Neuronal stem cell (in vitro differentiated cells): ENCODE measurements at regions not wholly inside any gene's neighbourhood (a gene's known extent, or its start where the extent isn't known, plus 50 kb on each side); places are given as distances from the start of the nearest gene placed in this dataset.
A peak's percentile ranks its signal among the peaks of the same experiment; 100 is the strongest.
"Not testable (repeated sequence)": the region's sequence is repeated elsewhere in the genome, so short reads cannot be mapped to it uniquely, and the experiment has no call there.

Experiments
- DNase-seq: peaks from one replicate; pipeline ENCODE4 v3.0.0-alpha.2; 2013; ENCODE audit warnings: low spot score
- H2AFZ ChIP-seq: one replicate; pipeline ENCODE4 v1.6.1; 2013; ENCODE audit warnings: mild to moderate bottlenecking, low read length, inconsistent platforms
- H2AK5ac ChIP-seq: 2 replicates; pipeline ENCODE4 v1.6.1; 2013; ENCODE audit warnings: low read depth, mild to moderate bottlenecking, inconsistent platforms, low read length, moderate library complexity, mixed read lengths
- H2BK120ac ChIP-seq: 2 replicates; pipeline ENCODE4 v1.6.1; 2013; ENCODE audit warnings: low read depth, mild to moderate bottlenecking, inconsistent platforms, low read length, moderate library complexity, mixed read lengths
- H2BK12ac ChIP-seq: one replicate; pipeline ENCODE4 v1.6.1; 2013; ENCODE audit warnings: low read length, inconsistent platforms
- H2BK15ac ChIP-seq: 2 replicates; pipeline ENCODE4 v1.6.1; 2013; ENCODE audit warnings: mild to moderate bottlenecking, low read length, inconsistent platforms, mixed read lengths
- H2BK5ac ChIP-seq: one replicate; pipeline ENCODE4 v1.6.1; 2013; ENCODE audit warnings: inconsistent platforms, mild to moderate bottlenecking, low read length, moderate library complexity
- H3K14ac ChIP-seq: one replicate; pipeline ENCODE4 v1.6.1; 2013; ENCODE audit warnings: low read length, inconsistent platforms
- H3K18ac ChIP-seq: 2 replicates; pipeline ENCODE4 v1.6.1; 2013; ENCODE audit warnings: low read length, inconsistent platforms
- H3K23ac ChIP-seq: 2 replicates; pipeline ENCODE4 v1.6.1; 2013; ENCODE audit warnings: low read depth, mild to moderate bottlenecking, mixed read lengths, low read length, inconsistent platforms; ENCODE audit not compliant: poor library complexity
- H3K27ac ChIP-seq: replicated peaks from 3 replicates; pipeline ENCODE4 v1.5.1; 2013; ENCODE audit warnings: low read length, inconsistent platforms
- H3K27me3 ChIP-seq, 3 experiments: 2 replicates each; pipeline ENCODE4 v1.6.1; 2013; ENCODE audit warnings: low read length in 3 of 3, mild to moderate bottlenecking in 2 of 3, inconsistent platforms in 1 of 3, low read depth in 1 of 3, mixed read lengths in 1 of 3, moderate library complexity in 1 of 3; ENCODE audit not compliant: control insufficient read depth in 3 of 3, insufficient read depth in 3 of 3
- H3K36me3 ChIP-seq, 2 donors: replicated peaks in 1 of 2; 2 replicates each; pipeline ENCODE4 v1.6.1; 2013; ENCODE audit warnings: low read length in 2 of 2; ENCODE audit not compliant: control insufficient read depth in 2 of 2, insufficient read depth in 2 of 2
- H3K4ac ChIP-seq: 2 replicates; pipeline ENCODE4 v1.6.1; 2013; ENCODE audit warnings: inconsistent platforms, mild to moderate bottlenecking, low read length, moderate library complexity
- H3K4me1 ChIP-seq, 2 donors: 1 replicate in 1 of 2; 2 replicates in 1 of 2; pipeline ENCODE4 v1.6.1; 2013; ENCODE audit warnings: low read length in 2 of 2, low read depth in 1 of 2; ENCODE audit not compliant: control insufficient read depth in 2 of 2, insufficient read depth in 1 of 2
- H3K4me2 ChIP-seq: one replicate; pipeline ENCODE4 v1.6.1; 2013; ENCODE audit warnings: mild to moderate bottlenecking, low read length, inconsistent platforms; ENCODE audit not compliant: insufficient read depth, poor library complexity, severe bottlenecking
- H3K4me3 ChIP-seq, 2 donors: 2 replicates each; pipeline ENCODE4 v1.5.1; 2013; ENCODE audit warnings: low read length in 2 of 2, mild to moderate bottlenecking in 2 of 2, inconsistent platforms in 1 of 2, moderate library complexity in 1 of 2
- H3K79me1 ChIP-seq: one replicate; pipeline ENCODE4 v1.6.1; 2013; ENCODE audit warnings: low read depth, mild to moderate bottlenecking, inconsistent platforms, low read length, moderate library complexity
- H3K9ac ChIP-seq: one replicate; pipeline ENCODE4 v1.6.1; 2013; ENCODE audit warnings: mild to moderate bottlenecking, low read depth, low read length, inconsistent platforms; ENCODE audit not compliant: poor library complexity
- H3K9me3 ChIP-seq, 2 donors: replicated peaks in 1 of 2; 2 replicates each; pipeline versions ENCODE3 to v1.6.1; 2013; ENCODE audit warnings: low read length in 2 of 2, mild to moderate bottlenecking in 2 of 2, inconsistent platforms in 1 of 2, low read depth in 1 of 2, mixed read lengths in 1 of 2, moderate library complexity in 1 of 2; ENCODE audit not compliant: control insufficient read depth in 2 of 2, insufficient read depth in 1 of 2
- H4K8ac ChIP-seq: one replicate; pipeline ENCODE4 v1.6.1; 2013; ENCODE audit warnings: low read depth, mild to moderate bottlenecking, inconsistent platforms, low read length, moderate library complexity
- H4K91ac ChIP-seq: one replicate; pipeline ENCODE4 v1.6.1; 2013; ENCODE audit warnings: low read length, low read depth, mild to moderate bottlenecking, inconsistent platforms; ENCODE audit not compliant: poor library complexity
- WGBS, 2 donors: extraction: QIAGEN DNeasy Blood & Tissue Kit; methylation state at CpG; one replicate each; pipeline ENCODE4 v1.1.7; 2013; ENCODE audit warnings: missing lambda C conversion rate in 2 of 2, mixed read lengths in 1 of 2; ENCODE audit not compliant: insufficient read length in 2 of 2, insufficient replicate concordance in 1 of 2; ENCODE audit errors: extremely low coverage in 2 of 2; 5-methylcytosine and 5-hydroxymethylcytosine counted together

- no peak overlapping the region for H3K18ac ChIP-seq
- H3K27me3 ChIP-seq: no peaks in the 10 kb centered on the region
- no peak overlapping the region for H3K4me2 ChIP-seq
- no peak overlapping the region for H2BK12ac ChIP-seq
- no peak overlapping the region for H3K27ac ChIP-seq
- H2BK5ac ChIP-seq: no peak overlapping the region
- no peaks in the 10 kb centered on the region for H3K79me1 ChIP-seq
- H3K4ac ChIP-seq: no peak overlapping the region
- H2BK120ac ChIP-seq: no peak overlapping the region
- no peak overlapping the region for H2AK5ac ChIP-seq
- no peak overlapping the region for H4K8ac ChIP-seq
- H2BK15ac ChIP-seq: no peak overlapping the region
- H3K4me1 ChIP-seq: peaks cover 0 to 2% of the 10 kb centered on the region in 2 donors
- H3K9me3 ChIP-seq: no peaks in the 10 kb centered on the region
- H3K4me3 ChIP-seq: no peak overlapping the region
- DNase-seq: no peak
- H3K23ac ChIP-seq: no peak overlapping the region
- no peak overlapping the region for H3K9ac ChIP-seq
- H3K36me3 ChIP-seq: no peaks in the 10 kb centered on the region
- no CpG with 5 or more reads among the region's 1 CpG for WGBS, 2 donors
- no peak overlapping the region for H3K14ac ChIP-seq
- H4K91ac ChIP-seq: no peak overlapping the region
- no peak overlapping the region for H2AFZ ChIP-seq
Measured at GRCh38 chr5:121055586-121055985, 591.5 kb downstream of the PRR16 start.

DNA sequence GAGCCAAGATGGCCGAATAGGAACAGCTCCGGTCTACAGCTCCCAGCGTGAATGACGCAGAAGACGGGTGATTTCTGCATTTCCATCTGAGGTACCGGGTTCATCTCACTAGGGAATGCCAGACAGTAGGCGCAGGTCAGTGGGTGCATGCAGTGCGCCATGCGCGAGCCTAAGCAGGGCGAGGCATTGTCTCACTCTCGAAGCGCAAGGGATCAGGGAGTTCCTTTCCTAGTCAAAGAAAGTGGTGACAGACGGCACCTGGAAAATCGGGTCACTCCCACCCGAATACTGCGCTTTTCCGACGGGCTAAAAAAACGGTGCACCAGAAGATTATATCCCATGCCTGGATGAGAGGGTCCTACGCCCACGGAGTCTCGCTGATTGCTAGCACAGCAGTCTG is 600.1 kb downstream of the PRR16 start:
- not testable (repeated sequence) for H3K4ac ChIP-seq, H3K4me1 ChIP-seq, H3K79me1 ChIP-seq, H2BK15ac ChIP-seq, H2BK120ac ChIP-seq, H3K4me2 ChIP-seq, H3K14ac ChIP-seq, H3K23ac ChIP-seq, H4K91ac ChIP-seq, H2AK5ac ChIP-seq, H3K4me3 ChIP-seq, H3K36me3 ChIP-seq, H4K8ac ChIP-seq, H2BK5ac ChIP-seq, H3K18ac ChIP-seq, H3K27me3 ChIP-seq, H3K9me3 ChIP-seq, H3K27ac ChIP-seq, DNase-seq, H2BK12ac ChIP-seq
- peak overlapping the region; percentile 44 for H3K9ac ChIP-seq
- peak overlapping the region; percentile 40 for H2AFZ ChIP-seq
- no CpG with 5 or more reads among the region's 23 CpGs for WGBS, 2 donors

- H3K4me2 ChIP-seq: no peak overlapping the region
- H3K27ac ChIP-seq: no peak overlapping the region
- no peak overlapping the region for H3K4me3 ChIP-seq
- no peaks in the 10 kb centered on the region for H3K4me1 ChIP-seq
- no peaks in the 10 kb centered on the region for H3K27me3 ChIP-seq
- H2BK12ac ChIP-seq: no peak overlapping the region
- no CpG with 5 or more reads among the region's 2 CpGs for WGBS, 2 donors
- no peaks in the 10 kb centered on the region for H3K9me3 ChIP-seq
- H4K91ac ChIP-seq: no peak overlapping the region
- H2BK5ac ChIP-seq: no peak overlapping the region
- no peak overlapping the region for H2AK5ac ChIP-seq
- no peak overlapping the region for H2BK15ac ChIP-seq
- no peak for DNase-seq
- H3K14ac ChIP-seq: no peak overlapping the region
- H4K8ac ChIP-seq: no peak overlapping the region
- H2BK120ac ChIP-seq: no peak overlapping the region
- no peak overlapping the region for H3K23ac ChIP-seq
- no peak overlapping the region for H2AFZ ChIP-seq
- H3K9ac ChIP-seq: no peak overlapping the region
- no peaks in the 10 kb centered on the region for H3K36me3 ChIP-seq
- no peak overlapping the region for H3K4ac ChIP-seq
- H3K79me1 ChIP-seq: no peaks in the 10 kb centered on the region
- H3K18ac ChIP-seq: no peak overlapping the region
Measured at GRCh38 chr5:121086671-121087070, 622.6 kb downstream of the PRR16 start.

DNA sequence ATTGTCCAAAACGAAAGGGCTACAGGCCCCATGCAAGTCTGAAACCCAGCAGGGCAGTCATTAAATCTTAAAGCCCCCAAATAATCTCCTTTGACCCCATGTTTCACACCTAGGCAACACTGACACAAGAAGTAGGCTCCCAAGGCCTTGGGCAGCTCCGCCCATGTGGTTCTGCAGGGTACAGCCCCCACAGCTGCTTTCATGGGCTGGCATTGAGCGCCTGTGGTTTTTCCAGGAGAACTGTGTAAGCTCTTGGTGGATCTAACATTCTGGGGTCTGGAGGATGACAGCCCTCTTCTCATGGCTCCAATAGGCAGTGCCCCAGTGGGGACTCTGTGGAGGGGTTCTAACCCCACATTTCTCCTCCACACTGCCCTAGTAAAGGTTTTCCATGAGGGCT is 623.5 kb downstream of the PRR16 start:
- Histone ChIP-seq H3K27ac (no peak overlapping the region), H2AFZ (no peak overlapping the region), H3K18ac (no peak overlapping the region), H3K23ac (no peak overlapping the region), H3K14ac (no peak overlapping the region), H2BK120ac (no peak overlapping the region), H3K27me3 (no peaks in the 10 kb centered on the region), H2BK5ac (no peak overlapping the region), H3K4ac (no peak overlapping the region), H3K36me3 (no peaks in the 10 kb centered on the region), H3K9me3 (no peaks in the 10 kb centered on the region), H3K79me1 (no peaks in the 10 kb centered on the region), H4K8ac (no peak overlapping the region), H3K4me2 (no peak overlapping the region), H3K9ac (no peak overlapping the region), H3K4me3 (no peak overlapping the region), H2AK5ac (no peak overlapping the region), H2BK12ac (no peak overlapping the region), H4K91ac (no peak overlapping the region), H2BK15ac (no peak overlapping the region), H3K4me1 (no peaks in the 10 kb centered on the region)
- no peak for DNase-seq
- WGBS, 2 donors: no CpG with 5 or more reads among the region's 3 CpGs
